A549 (cell line): ENCODE measurements at regions not wholly inside any gene's neighbourhood (a gene's known extent, or its start where the extent isn't known, plus 50 kb on each side); places are given as distances from the start of the nearest gene placed in this dataset.

Experiments used
- ATAC-seq, 2 experiments: fragments of 200-7000 bp in 1 of 2; fragments of >200 bp in 1 of 2; cut with Nextera tagmentation in 1 of 2; cut with Tn5 transposase in 1 of 2; 3 replicates each; pipeline versions ENCODE4 v1.8.0 to v1.9.1; 2018 to 2020; ENCODE audit warnings: mild to moderate bottlenecking in 1 of 2, moderate library complexity in 1 of 2
- CTCF ChIA-PET: fragments of 300-600 bp; sonication (Branson Sonifier 250); formaldehyde crosslinking; extraction: SDS; loops from one replicate; lab custom pipeline; 2021; ENCODE audit warnings: antibody characterized with exemption, inconsistent platforms; lab: Yijun Ruan, JAX
- POLR2A ChIA-PET: fragments of 350-600 bp; formaldehyde crosslinking; extraction: SDS; loops from one replicate; lab custom pipeline; 2021; ENCODE audit warnings: antibody characterized with exemption, inconsistent platforms; lab: Yijun Ruan, JAX
- DNase-seq, 2 experiments: peaks; one replicate each; pipeline versions ENCODE4 v3.0.0 to v3.0.0-alpha.2; 2011 to 2016; ENCODE audit warnings: low read depth in 1 of 2, low spot score in 1 of 2
- FAIRE-seq: peaks from 2 replicates; lab custom pipeline; 2011; peaks lifted over from hg19 to GRCh38; lab: Jason Lieb, UNC
- H3K27ac ChIP-seq, 2 experiments: fragments of >200 bp; sonication (Bioruptor Twin); formaldehyde crosslinking; 3 replicates each; pipeline ENCODE4 v1.5.1; 2016 to 2017
- H3K4me1 ChIP-seq: fragments of >200 bp; sonication (Bioruptor Twin); formaldehyde crosslinking; 3 replicates; pipeline ENCODE4 v1.6.1; 2016
- H3K4me2 ChIP-seq: fragments of >200 bp; sonication (Bioruptor Twin); formaldehyde crosslinking; 3 replicates; pipeline ENCODE4 v1.6.1; 2016
- H3K4me3 ChIP-seq: fragments of >200 bp; sonication (Bioruptor Twin); formaldehyde crosslinking; 3 replicates; pipeline ENCODE4 v1.5.1; 2016
- H3K9me3 ChIP-seq: fragments of >200 bp; sonication (Bioruptor Twin); formaldehyde crosslinking; 3 replicates; pipeline ENCODE4 v1.6.1; 2016
- CEBPB ChIP-seq, 2 experiments: fragments of >200 bp in 1 of 2; sonication (Bioruptor Twin) in 1 of 2; formaldehyde crosslinking in 1 of 2; IDR thresholded peaks; 2 replicates each; pipeline ENCODE4 v1.6.1; 2012 to 2016
- CHD2 ChIP-seq: fragments of 150-350 bp; IDR thresholded peaks from 2 replicates; pipeline ENCODE4 v1.6.1; 2014; ENCODE audit warnings: low read length; ENCODE audit not compliant: partially characterized antibody
- EHMT2 ChIP-seq: fragments of 200-600 bp; sonication (generic); IDR thresholded peaks from 2 replicates; pipeline ENCODE4 v1.6.1; 2016; ENCODE audit warnings: antibody characterized with exemption, low read depth, mild to moderate bottlenecking, moderate library complexity
- EP300 ChIP-seq, 2 experiments: fragments of >200 bp; sonication (Bioruptor Twin); formaldehyde crosslinking; IDR thresholded peaks; 2 replicates in 1 of 2; 3 replicates in 1 of 2; pipeline ENCODE4 v1.6.1; 2016 to 2017
- ESRRA ChIP-seq: fragments of 150-350 bp; IDR thresholded peaks from 2 replicates; pipeline ENCODE4 v1.6.1; 2014; ENCODE audit warnings: mild to moderate bottlenecking, low read length, borderline replicate concordance
- FOXS1 ChIP-seq: fragments of 250-450 bp; sonication (Bioruptor Pico); IDR thresholded peaks from 2 replicates; pipeline ENCODE4 v1.5.0; 2020; ENCODE audit warnings: mild to moderate bottlenecking, moderate library complexity
- HDAC2 ChIP-seq: fragments of 200-600 bp; sonication (generic); IDR thresholded peaks from 2 replicates; pipeline ENCODE4 v1.6.1; 2016
- HOXA7 ChIP-seq: fragments of 250-450 bp; sonication (Bioruptor Pico); IDR thresholded peaks from 2 replicates; pipeline ENCODE4 v1.5.0; 2020; ENCODE audit warnings: mild to moderate bottlenecking, moderate library complexity
- JUN ChIP-seq, 2 experiments: fragments of >200 bp; sonication (Bioruptor Twin); formaldehyde crosslinking; IDR thresholded peaks; 2 replicates in 1 of 2; 3 replicates in 1 of 2; pipeline ENCODE4 v1.6.1; 2016 to 2017
- JUNB ChIP-seq: fragments of >200 bp; sonication (Bioruptor Twin); formaldehyde crosslinking; IDR thresholded peaks from 2 replicates; pipeline ENCODE4 v1.6.1; 2016
- MYC ChIP-seq: IDR thresholded peaks from 2 replicates; pipeline ENCODE4 v1.6.1; 2012; ENCODE audit warnings: mild to moderate bottlenecking, inconsistent platforms, low read length, improper control_type of control experiment, borderline replicate concordance
- NFE2L2 ChIP-seq: fragments of 150-350 bp; conservative IDR thresholded peaks from 2 replicates; pipeline ENCODE4 v1.6.1; 2014; ENCODE audit warnings: low read length
- NPAS2 ChIP-seq: fragments of 250-450 bp; sonication (Bioruptor Pico); IDR thresholded peaks from 2 replicates; pipeline ENCODE4 v1.8.0; 2022; ENCODE audit warnings: mild to moderate bottlenecking, moderate library complexity, borderline replicate concordance
- NR3C1 ChIP-seq: fragments of >200 bp; sonication (Bioruptor Twin); formaldehyde crosslinking; IDR thresholded peaks from 3 replicates; pipeline ENCODE4 v1.6.1; 2017
- PHF8 ChIP-seq: fragments of 200-600 bp; sonication (generic); IDR thresholded peaks from 2 replicates; pipeline ENCODE4 v1.6.1; 2016; ENCODE audit warnings: low read depth, mild to moderate bottlenecking, antibody characterized with exemption, moderate library complexity, borderline replicate concordance
- POLR2A ChIP-seq: IDR thresholded peaks from 2 replicates; pipeline ENCODE4 v1.6.1; 2012; ENCODE audit warnings: mild to moderate bottlenecking, low read length
- POLR2AphosphoS2 ChIP-seq: conservative IDR thresholded peaks from 2 replicates; pipeline ENCODE4 v1.6.1; 2012; ENCODE audit warnings: low read length, improper control_type of control experiment, inconsistent platforms
- RCOR1 ChIP-seq: fragments of 150-350 bp; IDR thresholded peaks from 2 replicates; pipeline ENCODE4 v1.6.1; 2014; ENCODE audit warnings: antibody characterized with exemption, low read length, low read depth
- RFX5 ChIP-seq: fragments of 450-650 bp; IDR thresholded peaks from 2 replicates; pipeline ENCODE4 v1.7.1; 2014; ENCODE audit warnings: antibody characterized with exemption, mild to moderate bottlenecking, moderate library complexity
- RNF2 ChIP-seq: fragments of 200-600 bp; sonication (generic); IDR thresholded peaks from 2 replicates; pipeline ENCODE4 v1.6.1; 2016; ENCODE audit warnings: low read depth, mild to moderate bottlenecking, antibody characterized with exemption, moderate library complexity, borderline replicate concordance
- SREBF2 ChIP-seq: fragments of 450-650 bp; IDR thresholded peaks from 2 replicates; pipeline ENCODE4 v1.6.1; 2014; ENCODE audit warnings: mild to moderate bottlenecking, moderate library complexity
- TFCP2L1 ChIP-seq: fragments of 250-450 bp; sonication (Bioruptor Pico); IDR thresholded peaks from 2 replicates; pipeline ENCODE4 v1.5.0; 2021; ENCODE audit warnings: mild to moderate bottlenecking
- ZFP36 ChIP-seq: fragments of 450-650 bp; IDR thresholded peaks from 2 replicates; pipeline ENCODE4 v1.6.1; 2014; ENCODE audit warnings: borderline replicate concordance; ENCODE audit not compliant: partially characterized antibody
- WGBS: methylation state at CpG from one replicate; pipeline ENCODE4 v1.1.6; 2017; ENCODE audit errors: missing lambda C conversion rate; 5-methylcytosine and 5-hydroxymethylcytosine counted together
- TF ChIP-seq, protein P1 (sequence below): IDR thresholded peaks from 2 replicates; pipeline ENCODE4 v1.6.1; 2012; ENCODE audit warnings: low read depth, borderline replicate concordance
- TF ChIP-seq, protein P2 (sequence below): fragments of 450-650 bp; IDR thresholded peaks from 2 replicates; pipeline ENCODE4 v1.6.1; 2014; ENCODE audit warnings: antibody characterized with exemption
- TF ChIP-seq, protein P3 (sequence below): fragments of >200 bp; sonication (Bioruptor Twin); formaldehyde crosslinking; IDR thresholded peaks from 2 replicates; pipeline ENCODE4 v1.6.1; 2016
- TF ChIP-seq, protein P4 (sequence below): IDR thresholded peaks from 2 replicates; pipeline ENCODE4 v1.6.1; 2012
- TF ChIP-seq, protein P5 (sequence below): IDR thresholded peaks from 2 replicates; pipeline ENCODE4 v1.6.1; 2012
- TF ChIP-seq, protein P6 (sequence below): fragments of 250-450 bp; sonication (Bioruptor Pico); IDR thresholded peaks from 2 replicates; pipeline ENCODE4 v1.5.0; 2021; ENCODE audit warnings: mild to moderate bottlenecking, moderate library complexity, borderline replicate concordance
- TF ChIP-seq, protein P7 (sequence below): fragments of 250-450 bp; sonication (Bioruptor Pico); IDR thresholded peaks from 2 replicates; pipeline ENCODE4 v1.5.0; 2020; ENCODE audit warnings: low read depth, mild to moderate bottlenecking, moderate library complexity

DNA sequence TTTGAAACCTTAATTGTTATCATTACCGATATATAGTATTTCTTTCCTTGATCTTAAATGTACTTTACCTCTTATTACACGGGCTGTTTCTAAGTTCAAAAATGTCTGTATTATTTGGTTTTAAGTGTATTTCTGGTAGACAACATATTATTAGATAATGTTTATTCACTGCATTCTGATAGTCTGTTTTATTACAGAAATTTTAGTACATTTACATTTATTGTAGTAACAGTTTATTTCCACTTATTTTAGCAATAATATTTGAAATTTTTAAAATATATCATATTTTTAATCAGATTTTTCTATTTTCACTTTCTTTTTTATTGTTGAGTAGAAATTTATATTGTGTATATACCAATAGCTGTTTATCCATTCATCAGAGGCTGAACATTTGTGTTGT, 1195.2 kb downstream of the TBC1D22A start:
- TF ChIP-seq RFX5 (no peak), NPAS2 (CRISPR knock-in tag) (no peak), EHMT2 (no peak), JUN (IDR thresholded peaks at IDR 0.05) (no peak), NR3C1 (no peak), NFE2L2 (no peak), ZFP36 (no peak), RNF2 (no peak), ESRRA (no peak), POLR2AphosphoS2 (no peak), SREBF2 (no peak), JUNB (no peak), MYC (no peak), PHF8 (no peak)
- TF ChIP-seq, protein P1, sequence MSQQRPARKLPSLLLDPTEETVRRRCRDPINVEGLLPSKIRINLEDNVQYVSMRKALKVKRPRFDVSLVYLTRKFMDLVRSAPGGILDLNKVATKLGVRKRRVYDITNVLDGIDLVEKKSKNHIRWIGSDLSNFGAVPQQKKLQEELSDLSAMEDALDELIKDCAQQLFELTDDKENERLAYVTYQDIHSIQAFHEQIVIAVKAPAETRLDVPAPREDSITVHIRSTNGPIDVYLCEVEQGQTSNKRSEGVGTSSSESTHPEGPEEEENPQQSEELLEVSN, result no peak
- TF ChIP-seq, protein P2, sequence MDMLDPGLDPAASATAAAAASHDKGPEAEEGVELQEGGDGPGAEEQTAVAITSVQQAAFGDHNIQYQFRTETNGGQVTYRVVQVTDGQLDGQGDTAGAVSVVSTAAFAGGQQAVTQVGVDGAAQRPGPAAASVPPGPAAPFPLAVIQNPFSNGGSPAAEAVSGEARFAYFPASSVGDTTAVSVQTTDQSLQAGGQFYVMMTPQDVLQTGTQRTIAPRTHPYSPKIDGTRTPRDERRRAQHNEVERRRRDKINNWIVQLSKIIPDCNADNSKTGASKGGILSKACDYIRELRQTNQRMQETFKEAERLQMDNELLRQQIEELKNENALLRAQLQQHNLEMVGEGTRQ, result no peak
- TF ChIP-seq, protein P3, sequence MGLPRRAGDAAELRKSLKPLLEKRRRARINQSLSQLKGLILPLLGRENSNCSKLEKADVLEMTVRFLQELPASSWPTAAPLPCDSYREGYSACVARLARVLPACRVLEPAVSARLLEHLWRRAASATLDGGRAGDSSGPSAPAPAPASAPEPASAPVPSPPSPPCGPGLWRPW, result no peak
- TF ChIP-seq, protein P4, sequence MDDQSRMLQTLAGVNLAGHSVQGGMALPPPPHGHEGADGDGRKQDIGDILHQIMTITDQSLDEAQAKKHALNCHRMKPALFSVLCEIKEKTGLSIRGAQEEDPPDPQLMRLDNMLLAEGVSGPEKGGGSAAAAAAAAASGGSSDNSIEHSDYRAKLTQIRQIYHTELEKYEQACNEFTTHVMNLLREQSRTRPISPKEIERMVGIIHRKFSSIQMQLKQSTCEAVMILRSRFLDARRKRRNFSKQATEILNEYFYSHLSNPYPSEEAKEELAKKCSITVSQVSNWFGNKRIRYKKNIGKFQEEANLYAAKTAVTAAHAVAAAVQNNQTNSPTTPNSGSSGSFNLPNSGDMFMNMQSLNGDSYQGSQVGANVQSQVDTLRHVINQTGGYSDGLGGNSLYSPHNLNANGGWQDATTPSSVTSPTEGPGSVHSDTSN, result no peak
- Histone ChIP-seq H3K4me1 (no peaks in the 10 kb centered on the region), H3K4me2 (no peak overlapping the region), H3K9me3 (peaks cover 4% of the 10 kb centered on the region; the same call in 1 of the 3 replicates), H3K4me3 (no peak overlapping the region), H3K27ac (no peak overlapping the region)
- FAIRE-seq (no peak), ATAC-seq (no peak), DNase-seq (no peak)
- POLR2A ChIA-PET, result no interaction called here
- WGBS, result 41% methylated on average over 2 of the region's 2 CpGs
- CTCF ChIA-PET, result no interaction called here

DNA sequence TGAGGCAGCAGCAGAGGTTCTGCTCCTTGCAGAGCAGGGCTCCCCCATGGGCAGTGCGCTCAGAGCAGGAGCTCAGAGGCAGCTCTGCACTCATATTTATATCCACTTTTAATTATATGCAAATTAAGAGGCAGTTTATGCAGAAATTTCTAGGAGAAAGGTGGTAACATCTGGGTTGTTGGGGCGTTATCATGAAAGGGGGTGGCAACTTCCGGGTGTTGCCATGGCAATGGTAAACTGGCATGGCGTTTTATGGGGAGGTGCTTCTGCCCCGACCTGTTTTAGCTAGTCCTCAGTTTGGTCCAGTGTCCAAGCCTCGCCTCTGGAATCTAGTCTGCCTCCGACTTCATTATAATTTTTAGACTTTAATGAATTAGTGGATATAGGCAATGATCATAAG, 1191.7 kb downstream of the TBC1D22A start:
- DNase-seq (no peak), FAIRE-seq (no peak), ATAC-seq (no peak)
- ChIA-PET POLR2A (no interaction called here), CTCF (no interaction called here)
- H3K4me1 ChIP-seq, result no peaks in the 10 kb centered on the region
- no peak overlapping the region for H3K4me3 ChIP-seq
- TF ChIP-seq, protein P5, sequence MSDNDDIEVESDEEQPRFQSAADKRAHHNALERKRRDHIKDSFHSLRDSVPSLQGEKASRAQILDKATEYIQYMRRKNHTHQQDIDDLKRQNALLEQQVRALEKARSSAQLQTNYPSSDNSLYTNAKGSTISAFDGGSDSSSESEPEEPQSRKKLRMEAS, result no peak
- TF ChIP-seq JUNB (no peak), FOXS1 (CRISPR knock-in tag) (no peak), RNF2 (no peak), CHD2 (no peak), EHMT2 (no peak), EP300 (IDR thresholded peaks at IDR 0.05) (no peak), POLR2A (no peak), TFCP2L1 (CRISPR knock-in tag) (no peak), RCOR1 (no peak), CEBPB (IDR thresholded peaks at IDR 0.05) (no peak), HOXA7 (CRISPR knock-in tag) (no peak), HDAC2 (no peak), MYC (no peak)
- TF ChIP-seq, protein P6, sequence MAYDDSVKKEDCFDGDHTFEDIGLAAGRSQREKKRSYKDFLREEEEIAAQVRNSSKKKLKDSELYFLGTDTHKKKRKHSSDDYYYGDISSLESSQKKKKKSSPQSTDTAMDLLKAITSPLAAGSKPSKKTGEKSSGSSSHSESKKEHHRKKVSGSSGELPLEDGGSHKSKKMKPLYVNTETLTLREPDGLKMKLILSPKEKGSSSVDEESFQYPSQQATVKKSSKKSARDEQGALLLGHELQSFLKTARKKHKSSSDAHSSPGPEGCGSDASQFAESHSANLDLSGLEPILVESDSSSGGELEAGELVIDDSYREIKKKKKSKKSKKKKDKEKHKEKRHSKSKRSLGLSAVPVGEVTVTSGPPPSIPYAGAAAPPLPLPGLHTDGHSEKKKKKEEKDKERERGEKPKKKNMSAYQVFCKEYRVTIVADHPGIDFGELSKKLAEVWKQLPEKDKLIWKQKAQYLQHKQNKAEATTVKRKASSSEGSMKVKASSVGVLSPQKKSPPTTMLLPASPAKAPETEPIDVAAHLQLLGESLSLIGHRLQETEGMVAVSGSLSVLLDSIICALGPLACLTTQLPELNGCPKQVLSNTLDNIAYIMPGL (CRISPR knock-in tag), result no peak
- TF ChIP-seq, protein P7, sequence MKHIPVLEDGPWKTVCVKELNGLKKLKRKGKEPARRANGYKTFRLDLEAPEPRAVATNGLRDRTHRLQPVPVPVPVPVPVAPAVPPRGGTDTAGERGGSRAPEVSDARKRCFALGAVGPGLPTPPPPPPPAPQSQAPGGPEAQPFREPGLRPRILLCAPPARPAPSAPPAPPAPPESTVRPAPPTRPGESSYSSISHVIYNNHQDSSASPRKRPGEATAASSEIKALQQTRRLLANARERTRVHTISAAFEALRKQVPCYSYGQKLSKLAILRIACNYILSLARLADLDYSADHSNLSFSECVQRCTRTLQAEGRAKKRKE, result no peak
- TF ChIP-seq, protein P3, result no peak
- TF ChIP-seq, protein P4, result no peak
- WGBS, result 31% methylated on average over 7 of the region's 7 CpGs
- peaks cover 4% of the 10 kb centered on the region; the same call in 1 of the 3 replicates for H3K9me3 ChIP-seq
- H3K27ac ChIP-seq, result no peak overlapping the region
- H3K4me2 ChIP-seq, result 0 out of 3 replicates have a peak overlapping the region, but pooled peaks have one; percentile 26
